ACC112 (cell line): ENCODE measurements at regions not wholly inside any gene's neighbourhood (a gene's known extent, or its start where the extent isn't known, plus 50 kb on each side); places are given as distances from the start of the nearest gene placed in this dataset.
A peak's percentile ranks its signal among the peaks of the same experiment; 100 is the strongest.
"Not testable (repeated sequence)": the region's sequence is repeated elsewhere in the genome, so short reads cannot be mapped to it uniquely, and the experiment has no call there.

Experiments used
- H2AFZ ChIP-seq: fragments of 200-600 bp; sonication (generic); one replicate; pipeline ENCODE4 v1.6.0; 2017; ENCODE audit warnings: antibody characterized with exemption, low read length; ENCODE audit not compliant: unreplicated experiment
- H3K27ac ChIP-seq: fragments of 200-600 bp; sonication (generic); 2 replicates; pipeline ENCODE4 v1.5.1; 2014; ENCODE audit warnings: low read depth, mild to moderate bottlenecking, antibody characterized with exemption, low read length, moderate library complexity
- H3K27me3 ChIP-seq: fragments of 200-600 bp; sonication (generic); 2 replicates; pipeline ENCODE4 v1.6.1; 2014; ENCODE audit warnings: mild to moderate bottlenecking, antibody characterized with exemption, low read length, moderate library complexity, mixed read lengths; ENCODE audit not compliant: insufficient read depth
- H3K36me3 ChIP-seq: fragments of 200-600 bp; sonication (generic); 2 replicates; pipeline ENCODE4 v1.6.1; 2016; ENCODE audit warnings: mild to moderate bottlenecking, antibody characterized with exemption, low read length, moderate library complexity, mixed read lengths; ENCODE audit not compliant: insufficient read depth
- H3K4me1 ChIP-seq: fragments of 200-600 bp; sonication (generic); one replicate; pipeline ENCODE4 v1.6.1; 2016; ENCODE audit warnings: low read length, mixed read lengths; ENCODE audit not compliant: insufficient read depth, unreplicated experiment, control insufficient read depth
- H3K4me3 ChIP-seq: fragments of 200-600 bp; sonication (generic); 2 replicates; pipeline ENCODE4 v1.5.1; 2014; ENCODE audit warnings: mild to moderate bottlenecking, low read depth, low read length
- H3K79me2 ChIP-seq: fragments of 200-600 bp; sonication (generic); one replicate; pipeline ENCODE4 v1.6.0; 2016; ENCODE audit warnings: low read length; ENCODE audit not compliant: control insufficient read depth, unreplicated experiment, insufficient read depth

GRCh38 chr18:62454527-62454926 is 68.3 kb upstream of the ZCCHC2 start:
- no peak overlapping the region for H3K27ac ChIP-seq
- no peaks in the 10 kb centered on the region for H3K27me3 ChIP-seq
- no peaks in the 10 kb centered on the region for H3K79me2 ChIP-seq
- H3K36me3 ChIP-seq, result no peaks in the 10 kb centered on the region
- H3K4me3 ChIP-seq, result no peak overlapping the region
- no peak overlapping the region for H2AFZ ChIP-seq
- H3K4me1 ChIP-seq, result peaks cover 37% of the 10 kb centered on the region

- no peaks in the 10 kb centered on the region for H3K36me3 ChIP-seq
- peaks cover 34% of the 10 kb centered on the region for H3K4me1 ChIP-seq
- H3K79me2 ChIP-seq, result no peaks in the 10 kb centered on the region
- no peak overlapping the region for H2AFZ ChIP-seq
- H3K4me3 ChIP-seq, result no peak overlapping the region
- H3K27ac ChIP-seq, result no peak overlapping the region
- H3K27me3 ChIP-seq, result no peaks in the 10 kb centered on the region
Observed at GRCh38 chr18:62455222-62455621, 67.6 kb upstream of the ZCCHC2 start.

- no peak overlapping the region for H3K4me3 ChIP-seq
Observed at GRCh38 chr18:62457877-62458276, 64.9 kb upstream of the ZCCHC2 start.

GRCh38 chr18:62458346-62458745 is 64.5 kb upstream of the ZCCHC2 start:
- Histone ChIP-seq H3K27me3 (no peaks in the 10 kb centered on the region), H2AFZ (no peak overlapping the region), H3K79me2 (no peaks in the 10 kb centered on the region), H3K4me1 (peaks cover 23% of the 10 kb centered on the region), H3K36me3 (no peaks in the 10 kb centered on the region), H3K27ac (no peak overlapping the region), H3K4me3 (no peak overlapping the region)

More at GRCh38 chr18:62457877-62458276, 64.9 kb upstream of the ZCCHC2 start:
- Histone ChIP-seq H3K27ac (no peak overlapping the region), H3K27me3 (no peaks in the 10 kb centered on the region), H2AFZ (no peak overlapping the region), H3K79me2 (no peaks in the 10 kb centered on the region), H3K4me1 (peaks cover 23% of the 10 kb centered on the region), H3K36me3 (no peaks in the 10 kb centered on the region)

- Histone ChIP-seq H3K27me3 (no peaks in the 10 kb centered on the region), H3K79me2 (no peaks in the 10 kb centered on the region), H3K4me3 (no peak overlapping the region), H2AFZ (peak overlapping the region; percentile 44), H3K36me3 (no peaks in the 10 kb centered on the region), H3K27ac (no peak overlapping the region), H3K4me1 (peaks cover 23% of the 10 kb centered on the region)
Observed at GRCh38 chr18:62458868-62459716, 63.7 kb upstream of the ZCCHC2 start.

GRCh38 chr18:62460851-62461300 is 61.9 kb upstream of the ZCCHC2 start:
- H3K27me3 ChIP-seq, result no peaks in the 10 kb centered on the region
- no peaks in the 10 kb centered on the region for H3K79me2 ChIP-seq
- H3K36me3 ChIP-seq, result no peaks in the 10 kb centered on the region
- peak overlapping the region; percentile 68 for H2AFZ ChIP-seq
- peaks cover 23% of the 10 kb centered on the region for H3K4me1 ChIP-seq
- H3K4me3 ChIP-seq, result no peak overlapping the region
- H3K27ac ChIP-seq, result peak overlapping the region; percentile 78

- Histone ChIP-seq H3K4me1 (peaks cover 23% of the 10 kb centered on the region), H2AFZ (no peak overlapping the region), H3K36me3 (no peaks in the 10 kb centered on the region), H3K4me3 (no peak overlapping the region), H3K27ac (peak overlapping the region; percentile 78), H3K79me2 (no peaks in the 10 kb centered on the region), H3K27me3 (no peaks in the 10 kb centered on the region)
Observed at GRCh38 chr18:62461591-62461990, 61.2 kb upstream of the ZCCHC2 start.

- Histone ChIP-seq H3K79me2 (no peaks in the 10 kb centered on the region), H3K36me3 (no peaks in the 10 kb centered on the region), H3K4me3 (no peak overlapping the region), H2AFZ (no peak overlapping the region), H3K4me1 (peaks cover 15% of the 10 kb centered on the region), H3K27ac (no peak overlapping the region), H3K27me3 (no peaks in the 10 kb centered on the region)
Observed at GRCh38 chr18:62464266-62464665, 58.6 kb upstream of the ZCCHC2 start.

GRCh38 chr18:62469131-62469530 is 53.7 kb upstream of the ZCCHC2 start:
- not testable (repeated sequence) for H3K27ac ChIP-seq, H3K27me3 ChIP-seq, H3K79me2 ChIP-seq, H3K36me3 ChIP-seq, H3K4me1 ChIP-seq, H3K4me3 ChIP-seq, H2AFZ ChIP-seq
